Mucosa of descending colon (tissue), 3 donors: ENCODE measurements at regions not wholly inside any gene's neighbourhood (a gene's known extent, or its start where the extent isn't known, plus 50 kb on each side); places are given as distances from the start of the nearest gene placed in this dataset.
A peak's percentile ranks its signal among the peaks of the same experiment; 100 is the strongest.

ENCODE experiments used
- ATAC-seq: fragments of 200-7000 bp; cut with Tn5 transposase; one replicate; pipeline ENCODE4 v1.9.1; 2020; ENCODE audit warnings: mild to moderate bottlenecking, moderate library complexity
- DNase-seq, 3 donors: peaks; one replicate each; pipeline ENCODE4 v3.0.0-alpha.2; 2020
- H3K36me3 ChIP-seq: fragments of 200-600 bp; one replicate; pipeline ENCODE4 v1.8.0; 2021; ENCODE audit warnings: low read depth, mild to moderate bottlenecking
- H3K4me1 ChIP-seq: fragments of 200-600 bp; one replicate; pipeline ENCODE4 v1.8.0; 2021; ENCODE audit warnings: low read depth, mild to moderate bottlenecking
- H3K4me3 ChIP-seq: fragments of 200-600 bp; one replicate; pipeline ENCODE4 v1.8.0; 2021; ENCODE audit warnings: mild to moderate bottlenecking
- H3K9me3 ChIP-seq: fragments of 200-600 bp; one replicate; pipeline ENCODE4 v1.8.0; 2021; ENCODE audit warnings: mild to moderate bottlenecking
- intact Hi-C, 2 donors: fragments of 100-400 bp; cut with DNase I in 1 of 2; cut with micrococcal nuclease in 1 of 2; formaldehyde crosslinking; loops; one replicate each; pipeline versions ENCODE4 v1.11.0 to v1.11.1; 2022; cut with DNase I, micrococcal nuclease
- TF ChIP-seq, protein P1 (sequence below): fragments of 200-600 bp; IDR thresholded peaks from one replicate; pipeline ENCODE4 v1.8.0; 2022; ENCODE audit warnings: antibody characterized with exemption, mild to moderate bottlenecking
- donor health status: DM: no; HTN: no; CAD: no; lungs with moderate emphysema.
- donor health status: DM: no; HTN: no; CAD: no.
- donor health status: DM: no; HTN: yes; CAD: no.

- Histone ChIP-seq H3K4me1 (no peaks in the 10 kb centered on the region), H3K36me3 (no peaks in the 10 kb centered on the region), H3K9me3 (no peaks in the 10 kb centered on the region), H3K4me3 (no peak overlapping the region)
- TF ChIP-seq, protein P1, sequence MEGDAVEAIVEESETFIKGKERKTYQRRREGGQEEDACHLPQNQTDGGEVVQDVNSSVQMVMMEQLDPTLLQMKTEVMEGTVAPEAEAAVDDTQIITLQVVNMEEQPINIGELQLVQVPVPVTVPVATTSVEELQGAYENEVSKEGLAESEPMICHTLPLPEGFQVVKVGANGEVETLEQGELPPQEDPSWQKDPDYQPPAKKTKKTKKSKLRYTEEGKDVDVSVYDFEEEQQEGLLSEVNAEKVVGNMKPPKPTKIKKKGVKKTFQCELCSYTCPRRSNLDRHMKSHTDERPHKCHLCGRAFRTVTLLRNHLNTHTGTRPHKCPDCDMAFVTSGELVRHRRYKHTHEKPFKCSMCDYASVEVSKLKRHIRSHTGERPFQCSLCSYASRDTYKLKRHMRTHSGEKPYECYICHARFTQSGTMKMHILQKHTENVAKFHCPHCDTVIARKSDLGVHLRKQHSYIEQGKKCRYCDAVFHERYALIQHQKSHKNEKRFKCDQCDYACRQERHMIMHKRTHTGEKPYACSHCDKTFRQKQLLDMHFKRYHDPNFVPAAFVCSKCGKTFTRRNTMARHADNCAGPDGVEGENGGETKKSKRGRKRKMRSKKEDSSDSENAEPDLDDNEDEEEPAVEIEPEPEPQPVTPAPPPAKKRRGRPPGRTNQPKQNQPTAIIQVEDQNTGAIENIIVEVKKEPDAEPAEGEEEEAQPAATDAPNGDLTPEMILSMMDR = no peak
- intact Hi-C loops = no loop called here
- DNase-seq = peak in 1 of 3 donors; percentile 17
- ATAC-seq = no peak
Observed at GRCh38 chr9:134575103-134575900, 66.3 kb upstream of the COL5A1 start.

DNA sequence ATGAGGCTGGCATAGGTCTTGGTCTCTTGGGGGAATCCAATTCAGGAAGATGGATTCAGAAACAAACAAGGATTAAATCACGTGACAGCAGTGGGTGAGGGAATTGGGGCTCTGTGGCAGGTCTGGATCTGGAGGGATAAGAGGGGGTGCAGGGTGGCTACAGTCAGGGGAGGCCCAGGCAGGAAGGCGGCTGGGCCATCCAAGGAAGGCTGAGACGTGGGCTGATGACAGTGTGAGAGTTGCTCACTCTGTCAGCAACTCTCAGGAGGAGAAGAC lies 65.8 kb upstream of the COL5A1 start:
- TF ChIP-seq, protein P1 = no peak
- no peaks in the 10 kb centered on the region for H3K4me1 ChIP-seq
- no peaks in the 10 kb centered on the region for H3K36me3 ChIP-seq
- intact Hi-C loops = no loop called here
- H3K9me3 ChIP-seq = no peaks in the 10 kb centered on the region
- no peak overlapping the region for H3K4me3 ChIP-seq
- ATAC-seq (no peak), DNase-seq (peak in 1 of 3 donors; percentile 4)

DNA sequence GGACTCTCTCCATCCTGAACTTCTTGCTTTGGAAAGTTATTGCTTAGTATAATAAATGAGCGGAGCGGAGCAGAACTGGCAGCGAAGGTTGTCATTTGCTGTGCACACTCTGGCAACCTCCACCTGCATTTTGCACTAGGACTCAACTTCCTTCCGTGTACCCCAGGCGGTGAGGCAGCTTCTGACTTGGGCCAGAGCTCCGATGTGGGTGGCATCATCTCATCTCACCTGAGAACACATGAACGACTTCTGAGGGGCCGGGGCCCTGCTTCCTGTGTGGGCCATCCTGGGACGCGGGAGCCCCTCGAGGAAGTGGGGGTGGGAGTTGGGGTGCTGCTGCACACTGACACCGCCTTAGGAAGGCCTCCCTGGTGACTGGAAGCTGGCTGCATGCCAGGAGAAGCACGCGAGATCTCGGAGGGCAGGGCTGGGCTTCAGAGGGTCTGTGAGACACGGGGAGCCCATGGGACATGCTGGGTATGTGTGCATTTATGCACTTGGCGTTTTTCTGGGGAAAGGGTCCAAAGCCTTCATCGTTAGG lies 56.5 kb upstream of the COL5A1 start:
- intact Hi-C loops = no loop called here
- ATAC-seq (no peak), DNase-seq (no peak)
- TF ChIP-seq, protein P1 = no peak
- H3K4me3 ChIP-seq = no peak overlapping the region
- H3K4me1 ChIP-seq = no peaks in the 10 kb centered on the region
- H3K9me3 ChIP-seq = no peaks in the 10 kb centered on the region
- no peaks in the 10 kb centered on the region for H3K36me3 ChIP-seq

GRCh38 chr9:134585746-134586706 lies 55.6 kb upstream of the COL5A1 start:
- TF ChIP-seq, protein P1 = no peak
- no peak for ATAC-seq
- intact Hi-C loops = no loop called here
- Histone ChIP-seq H3K36me3 (no peaks in the 10 kb centered on the region), H3K4me3 (no peak overlapping the region), H3K9me3 (no peaks in the 10 kb centered on the region), H3K4me1 (no peaks in the 10 kb centered on the region)
- no peak for DNase-seq

DNA sequence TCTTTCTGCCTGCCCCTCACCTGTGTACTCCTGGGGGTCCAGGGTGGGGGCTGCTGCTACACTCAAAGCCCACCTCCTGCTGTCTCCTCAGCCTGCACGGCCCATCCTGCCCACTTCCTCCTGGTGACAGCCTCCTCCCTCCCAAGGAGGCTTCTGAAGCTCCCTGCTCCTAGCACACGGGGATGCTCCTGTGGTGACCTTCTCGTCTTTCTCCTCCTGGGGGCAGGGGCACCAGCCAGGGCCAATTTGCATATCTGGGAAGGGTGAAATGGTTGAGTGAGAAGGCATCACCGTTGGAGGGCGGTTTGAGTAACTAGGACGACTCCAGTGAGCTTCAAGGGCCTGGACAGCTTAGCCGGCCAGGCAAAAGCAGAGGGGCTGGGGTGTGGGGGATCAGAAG lies 51.9 kb upstream of the COL5A1 start:
- no peak overlapping the region for H3K4me3 ChIP-seq
- TF ChIP-seq, protein P1 = no peak
- H3K9me3 ChIP-seq = no peaks in the 10 kb centered on the region
- no peaks in the 10 kb centered on the region for H3K4me1 ChIP-seq
- ATAC-seq (no peak), DNase-seq (no peak)
- H3K36me3 ChIP-seq = no peaks in the 10 kb centered on the region
- intact Hi-C loops = no loop called here
